MCF 10A (cell line): ENCODE measurements at regions not wholly inside any gene's neighbourhood (a gene's known extent, or its start where the extent isn't known, plus 50 kb on each side); places are given as distances from the start of the nearest gene placed in this dataset.

Experiments
- BruUV-seq: library from RNA; stranded (reverse); fragments of 400-500 nt; replicated peaks from 2 replicates; lab custom pipeline; 2021; lab: Mats Ljungman, UMichigan
- CTCF ChIA-PET: fragments of 300-600 bp; sonication (Branson Sonifier 250); formaldehyde crosslinking; extraction: SDS; loops from one replicate; lab custom pipeline; 2021; ENCODE audit warnings: antibody characterized with exemption, inconsistent platforms; lab: Yijun Ruan, JAX
- POLR2A ChIA-PET: fragments of 300-600, 350-650 bp; sonication (Branson Sonifier 250); formaldehyde crosslinking; extraction: SDS; loops from one replicate; lab custom pipeline; 2020; ENCODE audit warnings: antibody characterized with exemption, inconsistent platforms; lab: Yijun Ruan, JAX
- DNase-seq: peaks from one replicate; pipeline ENCODE4 v3.0.0-alpha.2; 2018; ENCODE audit not compliant: unreplicated experiment
- H3K27ac Mint-ChIP-seq: one replicate; pipeline ENCODE4 v1.8.0; 2022; ENCODE audit warnings: mild to moderate bottlenecking, low read depth, mixed read lengths; ENCODE audit not compliant: unreplicated experiment
- H3K27me3 Mint-ChIP-seq: one replicate; pipeline ENCODE4 v1.8.0; 2022; ENCODE audit warnings: mixed read lengths; ENCODE audit not compliant: insufficient read depth, unreplicated experiment
- H3K36me3 Mint-ChIP-seq: one replicate; pipeline ENCODE4 v1.8.0; 2022; ENCODE audit warnings: mild to moderate bottlenecking, moderate library complexity, mixed read lengths; ENCODE audit not compliant: insufficient read depth, unreplicated experiment
- H3K4me1 Mint-ChIP-seq: one replicate; pipeline ENCODE4 v1.8.0; 2022; ENCODE audit warnings: mixed read lengths; ENCODE audit not compliant: insufficient read depth, unreplicated experiment
- H3K4me3 Mint-ChIP-seq: one replicate; pipeline ENCODE4 v1.8.0; 2022; ENCODE audit warnings: mild to moderate bottlenecking, moderate library complexity, mixed read lengths; ENCODE audit not compliant: unreplicated experiment
- H3K9me3 Mint-ChIP-seq: one replicate; pipeline ENCODE4 v1.8.0; 2022; ENCODE audit warnings: mixed read lengths; ENCODE audit not compliant: unreplicated experiment
- intact Hi-C: fragments of 100-400 bp; cut with micrococcal nuclease; formaldehyde crosslinking; loops from 2 replicates; pipeline ENCODE4 v1.14.1; 2022
- TF ChIP-seq, protein P1 (sequence below): fragments of 200-600 bp; IDR thresholded peaks from one replicate; pipeline ENCODE4 v1.8.0; 2022; ENCODE audit warnings: antibody characterized with exemption, mild to moderate bottlenecking; ENCODE audit not compliant: unreplicated experiment

DNA sequence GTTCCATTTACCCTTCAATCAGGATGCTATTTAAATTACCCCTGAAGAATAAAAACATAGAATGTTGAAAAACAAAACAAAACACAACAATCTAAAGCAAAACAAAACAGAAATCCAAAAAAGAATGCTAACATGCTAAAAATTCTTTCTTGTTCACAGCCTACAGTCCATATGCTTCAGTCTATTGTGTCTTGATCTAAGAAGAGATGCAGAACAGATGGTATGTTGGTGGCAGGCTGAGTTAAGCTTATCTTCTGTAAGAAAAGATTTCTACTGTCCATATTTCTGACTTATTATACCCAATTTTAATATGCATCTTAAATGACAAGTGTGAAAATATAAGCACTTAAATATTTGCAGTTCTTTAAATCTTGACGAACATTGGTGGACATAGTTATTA lies 356.1 kb upstream of the SLITRK1 start:
- Mint-ChIP-seq H3K4me1 (no peaks in the 10 kb centered on the region), H3K27ac (no peak overlapping the region), H3K36me3 (no peaks in the 10 kb centered on the region), H3K27me3 (no peaks in the 10 kb centered on the region), H3K4me3 (no peak overlapping the region), H3K9me3 (no peaks in the 10 kb centered on the region)
- CTCF ChIA-PET, result no interaction called here
- POLR2A ChIA-PET, result no interaction called here
- TF ChIP-seq, protein P1, sequence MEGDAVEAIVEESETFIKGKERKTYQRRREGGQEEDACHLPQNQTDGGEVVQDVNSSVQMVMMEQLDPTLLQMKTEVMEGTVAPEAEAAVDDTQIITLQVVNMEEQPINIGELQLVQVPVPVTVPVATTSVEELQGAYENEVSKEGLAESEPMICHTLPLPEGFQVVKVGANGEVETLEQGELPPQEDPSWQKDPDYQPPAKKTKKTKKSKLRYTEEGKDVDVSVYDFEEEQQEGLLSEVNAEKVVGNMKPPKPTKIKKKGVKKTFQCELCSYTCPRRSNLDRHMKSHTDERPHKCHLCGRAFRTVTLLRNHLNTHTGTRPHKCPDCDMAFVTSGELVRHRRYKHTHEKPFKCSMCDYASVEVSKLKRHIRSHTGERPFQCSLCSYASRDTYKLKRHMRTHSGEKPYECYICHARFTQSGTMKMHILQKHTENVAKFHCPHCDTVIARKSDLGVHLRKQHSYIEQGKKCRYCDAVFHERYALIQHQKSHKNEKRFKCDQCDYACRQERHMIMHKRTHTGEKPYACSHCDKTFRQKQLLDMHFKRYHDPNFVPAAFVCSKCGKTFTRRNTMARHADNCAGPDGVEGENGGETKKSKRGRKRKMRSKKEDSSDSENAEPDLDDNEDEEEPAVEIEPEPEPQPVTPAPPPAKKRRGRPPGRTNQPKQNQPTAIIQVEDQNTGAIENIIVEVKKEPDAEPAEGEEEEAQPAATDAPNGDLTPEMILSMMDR, result no peak
- no peak for DNase-seq
- intact Hi-C loops, result no loop called here
- BruUV-seq, result no TSS peak

DNA sequence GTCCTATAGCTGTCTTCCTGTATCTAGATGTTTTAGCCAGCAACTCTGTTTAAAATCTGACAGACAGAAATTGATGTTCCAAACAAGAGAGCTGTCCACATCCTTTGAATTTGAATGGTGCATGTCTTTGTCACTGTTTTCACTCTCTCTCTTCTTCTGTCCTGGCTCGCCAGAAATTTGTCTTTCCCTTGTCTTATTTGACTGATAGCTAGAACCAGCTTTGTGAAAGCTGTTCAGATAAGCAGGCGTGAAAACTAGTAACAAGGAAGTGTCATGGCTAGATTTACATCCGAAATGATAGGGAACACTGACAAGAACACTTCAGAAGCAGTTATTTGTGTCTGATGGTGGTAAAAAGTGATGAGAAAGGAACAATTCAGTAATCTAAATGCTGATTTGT lies 354.9 kb upstream of the SLITRK1 start:
- BruUV-seq, result no TSS peak
- no peak for DNase-seq
- Mint-ChIP-seq H3K9me3 (no peaks in the 10 kb centered on the region), H3K36me3 (no peaks in the 10 kb centered on the region), H3K27me3 (no peaks in the 10 kb centered on the region), H3K27ac (no peak overlapping the region), H3K4me1 (no peaks in the 10 kb centered on the region), H3K4me3 (no peak overlapping the region)
- POLR2A ChIA-PET, result no interaction called here
- intact Hi-C loops, result no loop called here
- CTCF ChIA-PET, result no interaction called here
- TF ChIP-seq, protein P1, result no peak

DNA sequence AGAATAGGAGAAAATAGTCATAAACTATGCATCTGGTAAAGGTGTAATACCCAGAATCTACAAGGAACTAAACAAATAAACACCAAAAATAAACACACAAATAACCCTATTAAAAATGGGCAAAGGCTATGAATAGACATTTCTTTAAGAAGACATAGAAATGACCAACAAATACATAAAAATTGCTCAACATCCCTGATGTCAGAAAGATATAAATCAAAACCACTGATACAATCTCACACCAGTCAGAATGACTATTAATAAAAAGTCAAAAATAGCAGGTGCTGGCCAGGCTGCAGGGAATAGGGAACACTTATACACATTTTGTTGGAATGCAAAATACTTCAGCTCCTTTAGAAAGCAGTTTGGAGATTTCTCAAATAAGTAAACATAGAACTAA lies 352.1 kb upstream of the SLITRK1 start:
- H3K9me3 Mint-ChIP-seq, result no peaks in the 10 kb centered on the region
- H3K4me1 Mint-ChIP-seq, result no peaks in the 10 kb centered on the region
- no peaks in the 10 kb centered on the region for H3K36me3 Mint-ChIP-seq
- no peaks in the 10 kb centered on the region for H3K27me3 Mint-ChIP-seq
- no peak overlapping the region for H3K4me3 Mint-ChIP-seq
- POLR2A ChIA-PET, result interaction anchor here (0.7 kb wide), 1 partner anchor 39 kb away, joined by 3 read pairs; no protein-coding TSS in a partner anchor
- CTCF ChIA-PET, result no interaction called here
- H3K27ac Mint-ChIP-seq, result no peak overlapping the region
- TF ChIP-seq, protein P1, result no peak
- intact Hi-C loops, result no loop called here
- DNase-seq, result no peak
- no TSS peak for BruUV-seq

DNA sequence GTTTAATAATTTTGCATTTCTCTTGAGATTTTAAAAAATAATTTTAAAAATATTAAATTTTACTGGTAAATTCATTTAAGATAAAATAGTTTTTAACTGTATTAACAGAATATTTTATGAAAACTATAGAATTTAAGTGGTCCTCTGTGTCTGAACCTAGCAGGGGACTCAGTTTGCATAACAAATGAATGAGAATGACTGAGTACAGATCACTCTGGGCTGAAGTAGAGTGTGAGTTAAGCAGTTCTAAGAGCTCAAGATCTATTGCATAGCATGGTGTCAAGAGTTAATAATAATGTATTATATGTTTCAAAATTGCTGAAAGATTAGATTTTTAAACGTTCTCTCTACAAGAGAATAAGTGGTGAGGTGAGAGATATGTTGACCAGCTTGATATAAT lies 348.3 kb upstream of the SLITRK1 start:
- POLR2A ChIA-PET, result interaction anchor here (0.6 kb wide), 1 partner anchor 27 kb away, joined by 3 read pairs; no protein-coding TSS in a partner anchor
- H3K4me1 Mint-ChIP-seq, result no peaks in the 10 kb centered on the region
- H3K27ac Mint-ChIP-seq, result no peak overlapping the region
- no peaks in the 10 kb centered on the region for H3K27me3 Mint-ChIP-seq
- no peak overlapping the region for H3K4me3 Mint-ChIP-seq
- TF ChIP-seq, protein P1, result no peak
- DNase-seq, result no peak
- no peaks in the 10 kb centered on the region for H3K9me3 Mint-ChIP-seq
- CTCF ChIA-PET, result no interaction called here
- intact Hi-C loops, result no loop called here
- H3K36me3 Mint-ChIP-seq, result no peaks in the 10 kb centered on the region
- BruUV-seq, result no TSS peak
